GM18505 (cell line): ENCODE measurements at regions not wholly inside any gene's neighbourhood (a gene's known extent, or its start where the extent isn't known, plus 50 kb on each side); places are given as distances from the start of the nearest gene placed in this dataset.

ENCODE experiments used
- ATAC-seq: cut with Tn5 transposase; IDR thresholded peaks from one replicate; pipeline ENCODE4 v1.9.1; 2021; ENCODE audit not compliant: unreplicated experiment
- POLR2A ChIP-seq: IDR thresholded peaks from 4 replicates; pipeline ENCODE4 v1.6.1; 2011; ENCODE audit warnings: borderline replicate concordance; ENCODE audit not compliant: insufficient read depth, insufficient read length; ENCODE audit errors: extremely low read depth

- no peak for ATAC-seq
- TF ChIP-seq POLR2A, result no peak
Observed at GRCh38 chr13:42392716-42393572, 121.0 kb downstream of the AKAP11 start.

- no peak for TF ChIP-seq POLR2A
- ATAC-seq, result no peak
Observed at GRCh38 chr13:42393573-42394360, 121.8 kb downstream of the AKAP11 start.

GRCh38 chr13:42394361-42394708 lies 122.4 kb downstream of the AKAP11 start:
- TF ChIP-seq POLR2A, result no peak
- ATAC-seq, result no peak

- no peak for ATAC-seq
- no peak for TF ChIP-seq POLR2A
Observed at GRCh38 chr13:42394711-42395085, 122.7 kb downstream of the AKAP11 start.

- TF ChIP-seq POLR2A, result no peak
- no peak for ATAC-seq
Observed at GRCh38 chr13:42395086-42395821, 123.3 kb downstream of the AKAP11 start.

GRCh38 chr13:42396501-42396900 lies 124.5 kb downstream of the AKAP11 start:
- TF ChIP-seq POLR2A, result no peak
- ATAC-seq, result no peak

GRCh38 chr13:42396901-42397655 lies 125.1 kb downstream of the AKAP11 start:
- ATAC-seq, result no peak
- TF ChIP-seq POLR2A, result no peak

GRCh38 chr13:42398533-42398932 lies 126.6 kb downstream of the AKAP11 start:
- ATAC-seq, result no peak
- TF ChIP-seq POLR2A, result no peak

GRCh38 chr13:42400188-42400833 lies 128.4 kb downstream of the AKAP11 start:
- TF ChIP-seq POLR2A, result no peak

GRCh38 chr13:42401376-42401775 lies 129.4 kb downstream of the AKAP11 start:
- ATAC-seq, result no peak
- TF ChIP-seq POLR2A, result no peak

More at GRCh38 chr13:42400188-42400833, 128.4 kb downstream of the AKAP11 start:
- no peak for ATAC-seq

GRCh38 chr13:42405665-42406390 lies 133.9 kb downstream of the AKAP11 start:
- no peak for TF ChIP-seq POLR2A
- ATAC-seq, result peak; percentile 71

GRCh38 chr13:42409075-42409474 lies 137.1 kb downstream of the AKAP11 start:
- no peak for TF ChIP-seq POLR2A
- no peak for ATAC-seq

- ATAC-seq, result no peak
- TF ChIP-seq POLR2A, result no peak
Observed at GRCh38 chr13:42409551-42409950, 137.6 kb downstream of the AKAP11 start.
